ENCODE measurements at regions not wholly inside any gene's neighbourhood (a gene's known extent, or its start where the extent isn't known, plus 50 kb on each side); places are given as distances from the start of the nearest gene placed in this dataset.

DNA sequence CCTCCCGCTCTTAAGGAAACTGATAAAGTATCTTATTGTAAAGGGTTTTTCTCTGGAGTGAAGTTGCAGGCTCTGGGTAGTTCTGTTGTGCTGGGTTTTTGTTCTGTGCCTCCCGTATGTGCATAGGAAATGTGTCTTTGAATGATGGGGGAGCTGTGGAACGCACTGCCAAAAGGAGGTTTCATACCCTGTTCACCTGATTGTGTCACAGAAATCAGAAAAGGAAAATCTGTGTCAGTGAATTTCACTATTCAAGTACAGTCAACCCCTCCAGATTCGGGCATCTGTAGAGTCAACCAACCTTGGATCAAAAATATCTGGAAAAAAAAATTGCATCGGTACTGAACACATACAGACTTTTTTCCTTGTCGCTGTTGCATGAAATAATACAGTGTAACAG lies 127.8 kb downstream of the MRPL57 start:
- TF ChIP-seq FOXM1 (IDR thresholded peaks at IDR 0.05; ENCODE audit: borderline replicate concordance, low read depth) (no peak), NFIC (IDR thresholded peaks at IDR 0.05) (no peak), CREB1 (IDR thresholded peaks at IDR 0.05; ENCODE audit: low read depth) (no peak), RAD21 (IDR thresholded peaks at IDR 0.05; ENCODE audit: low read depth) (no peak), EP300 (IDR thresholded peaks at IDR 0.05; ENCODE audit: borderline replicate concordance) (no peak), TAF1 (IDR thresholded peaks at IDR 0.05; ENCODE audit: low read depth) (no peak)
- TF ChIP-seq, protein P1, sequence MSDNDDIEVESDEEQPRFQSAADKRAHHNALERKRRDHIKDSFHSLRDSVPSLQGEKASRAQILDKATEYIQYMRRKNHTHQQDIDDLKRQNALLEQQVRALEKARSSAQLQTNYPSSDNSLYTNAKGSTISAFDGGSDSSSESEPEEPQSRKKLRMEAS (IDR thresholded peaks at IDR 0.05): no peak
- TF ChIP-seq, protein P2, sequence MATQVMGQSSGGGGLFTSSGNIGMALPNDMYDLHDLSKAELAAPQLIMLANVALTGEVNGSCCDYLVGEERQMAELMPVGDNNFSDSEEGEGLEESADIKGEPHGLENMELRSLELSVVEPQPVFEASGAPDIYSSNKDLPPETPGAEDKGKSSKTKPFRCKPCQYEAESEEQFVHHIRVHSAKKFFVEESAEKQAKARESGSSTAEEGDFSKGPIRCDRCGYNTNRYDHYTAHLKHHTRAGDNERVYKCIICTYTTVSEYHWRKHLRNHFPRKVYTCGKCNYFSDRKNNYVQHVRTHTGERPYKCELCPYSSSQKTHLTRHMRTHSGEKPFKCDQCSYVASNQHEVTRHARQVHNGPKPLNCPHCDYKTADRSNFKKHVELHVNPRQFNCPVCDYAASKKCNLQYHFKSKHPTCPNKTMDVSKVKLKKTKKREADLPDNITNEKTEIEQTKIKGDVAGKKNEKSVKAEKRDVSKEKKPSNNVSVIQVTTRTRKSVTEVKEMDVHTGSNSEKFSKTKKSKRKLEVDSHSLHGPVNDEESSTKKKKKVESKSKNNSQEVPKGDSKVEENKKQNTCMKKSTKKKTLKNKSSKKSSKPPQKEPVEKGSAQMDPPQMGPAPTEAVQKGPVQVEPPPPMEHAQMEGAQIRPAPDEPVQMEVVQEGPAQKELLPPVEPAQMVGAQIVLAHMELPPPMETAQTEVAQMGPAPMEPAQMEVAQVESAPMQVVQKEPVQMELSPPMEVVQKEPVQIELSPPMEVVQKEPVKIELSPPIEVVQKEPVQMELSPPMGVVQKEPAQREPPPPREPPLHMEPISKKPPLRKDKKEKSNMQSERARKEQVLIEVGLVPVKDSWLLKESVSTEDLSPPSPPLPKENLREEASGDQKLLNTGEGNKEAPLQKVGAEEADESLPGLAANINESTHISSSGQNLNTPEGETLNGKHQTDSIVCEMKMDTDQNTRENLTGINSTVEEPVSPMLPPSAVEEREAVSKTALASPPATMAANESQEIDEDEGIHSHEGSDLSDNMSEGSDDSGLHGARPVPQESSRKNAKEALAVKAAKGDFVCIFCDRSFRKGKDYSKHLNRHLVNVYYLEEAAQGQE (IDR thresholded peaks at IDR 0.05; ENCODE audit: low read depth): no peak

Measured in Ishikawa (cell line).